ENCODE measurements at regions not wholly inside any gene's neighbourhood (a gene's known extent, or its start where the extent isn't known, plus 50 kb on each side); places are given as distances from the start of the nearest gene placed in this dataset.

DNA sequence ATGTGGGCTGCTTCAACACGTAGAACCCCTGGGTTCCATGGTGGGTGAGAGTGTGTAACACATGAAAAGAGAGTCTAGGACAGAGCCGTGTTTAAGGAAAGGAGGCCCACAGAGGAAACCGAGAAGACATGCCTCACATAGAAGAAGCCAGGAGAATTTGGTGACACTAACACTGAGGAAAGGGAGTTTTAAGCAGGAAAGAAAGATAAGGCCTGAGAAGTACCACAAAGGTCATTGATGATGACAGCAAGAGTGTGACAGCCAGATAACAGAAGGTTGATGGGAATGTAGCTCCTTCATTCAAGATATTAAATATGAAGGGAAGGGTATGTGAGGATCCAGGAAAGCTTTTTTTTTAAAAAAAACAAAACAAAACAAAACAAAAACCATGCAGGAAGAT is 72.4 kb upstream of the SPRY4 start:
- H3K36me3 ChIP-seq (ENCODE audit: control insufficient read depth, insufficient read depth, low read length), result no peaks in the 10 kb centered on the region
- ATAC-seq, result peak; percentile 57
- BruUV-seq (replicated peaks), result no TSS peak
- no peaks in the 10 kb centered on the region for H3K9me3 ChIP-seq (replicated peaks; ENCODE audit: control insufficient read depth, insufficient read depth, low read depth, low read length)
- H3K4me3 ChIP-seq, result no peak overlapping the region
- H3K4me1 ChIP-seq (replicated peaks in 1 of 2; ENCODE audit: control insufficient read depth in 2 of 2, insufficient read depth in 2 of 2, low read length in 2 of 2), result peaks cover 15 to 16% of the 10 kb centered on the region in 2 experiments; a peak in 4 of 5 replicates
- no peaks in the 10 kb centered on the region for H3K27me3 ChIP-seq (ENCODE audit: control insufficient read depth in 2 of 2, insufficient read depth in 2 of 2, low read length in 2 of 2)
- FAIRE-seq, result no peak
- H3K9ac ChIP-seq (ENCODE audit: insufficient read depth in 1 of 2, low read depth in 2 of 2, low read length in 2 of 2), result peak overlapping the region in 1 of 2 experiments; percentile 25; a peak in 1 of 4 replicates
- no peaks in the 10 kb centered on the region for H3K9me1 ChIP-seq (ENCODE audit: control insufficient read depth, insufficient read depth, low read length)
- H3K4me2 ChIP-seq (ENCODE audit: insufficient read depth, low read length), result peak overlapping the region; percentile 54
- peak in 2 of 4 experiments; percentile 22 to 62 for DNase-seq (ENCODE audit: extremely low read depth in 1 of 4, low spot score in 3 of 4)
- peak overlapping the region; percentile 57 for H2AFZ ChIP-seq (ENCODE audit: low read depth, low read length)
- POLR2A ChIA-PET, result interaction anchor here (0.6 to 1.3 kb wide), 5 partner anchors 9 to 73 kb away, joined by 3 read pairs; no protein-coding TSS in a partner anchor
- intact Hi-C loops (cut with micrococcal nuclease), result no loop called here
- CTCF ChIA-PET (ENCODE audit: low intra/inter-chr PET ratio), result interaction anchor here (0.6 kb wide), 1 partner anchor 386 kb away, joined by 3 read pairs; no protein-coding TSS in a partner anchor
- no peaks in the 10 kb centered on the region for H4K20me1 ChIP-seq (replicated peaks; ENCODE audit: control insufficient read depth, insufficient read depth, low read length)
- WGBS (ENCODE audit: insufficient coverage, low coverage, missing lambda C conversion rate), result 7% methylated on average over 3 of the region's 3 CpGs
- in situ Hi-C loops (cut with MboI), result no loop called here
- H3K79me2 ChIP-seq (ENCODE audit: control insufficient read depth, insufficient read depth, low read length), result no peaks in the 10 kb centered on the region
- H3K27ac ChIP-seq (ENCODE audit: extremely low read depth, low read depth, low read length), result peak overlapping the region; percentile 57
- peak; percentile 65 for TF ChIP-seq BCOR (IDR thresholded peaks at IDR 0.05)
- no peak for TF ChIP-seq CCNT2 (IDR thresholded peaks at IDR 0.05; ENCODE audit: borderline replicate concordance, extremely low read depth, insufficient read length, low read depth, low read length)
- TF ChIP-seq, protein P1, sequence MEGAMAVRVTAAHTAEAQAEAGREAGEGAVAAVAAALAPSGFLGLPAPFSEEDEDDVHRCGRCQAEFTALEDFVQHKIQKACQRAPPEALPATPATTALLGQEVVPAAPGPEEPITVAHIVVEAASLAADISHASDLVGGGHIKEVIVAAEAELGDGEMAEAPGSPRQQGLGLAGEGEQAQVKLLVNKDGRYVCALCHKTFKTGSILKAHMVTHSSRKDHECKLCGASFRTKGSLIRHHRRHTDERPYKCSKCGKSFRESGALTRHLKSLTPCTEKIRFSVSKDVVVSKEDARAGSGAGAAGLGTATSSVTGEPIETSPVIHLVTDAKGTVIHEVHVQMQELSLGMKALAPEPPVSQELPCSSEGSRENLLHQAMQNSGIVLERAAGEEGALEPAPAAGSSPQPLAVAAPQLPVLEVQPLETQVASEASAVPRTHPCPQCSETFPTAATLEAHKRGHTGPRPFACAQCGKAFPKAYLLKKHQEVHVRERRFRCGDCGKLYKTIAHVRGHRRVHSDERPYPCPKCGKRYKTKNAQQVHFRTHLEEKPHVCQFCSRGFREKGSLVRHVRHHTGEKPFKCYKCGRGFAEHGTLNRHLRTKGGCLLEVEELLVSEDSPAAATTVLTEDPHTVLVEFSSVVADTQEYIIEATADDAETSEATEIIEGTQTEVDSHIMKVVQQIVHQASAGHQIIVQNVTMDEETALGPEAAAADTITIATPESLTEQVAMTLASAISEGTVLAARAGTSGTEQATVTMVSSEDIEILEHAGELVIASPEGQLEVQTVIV (CRISPR knock-in tag; IDR thresholded peaks at IDR 0.05; ENCODE audit: borderline replicate concordance), result no peak
- TF ChIP-seq MCM3 (IDR thresholded peaks at IDR 0.05), result no peak
- TF ChIP-seq ETS1 (conservative IDR thresholded peaks at IDR 0.05; ENCODE audit: control insufficient read depth, low read depth, low read length), result no peak
- TF ChIP-seq POLR2AphosphoS2 (IDR thresholded peaks at IDR 0.05; ENCODE audit: low read length), result no peak
- no peak for TF ChIP-seq ZNF431 (CRISPR knock-in tag; IDR thresholded peaks at IDR 0.05)
- TF ChIP-seq SLC30A9 (CRISPR knock-in tag; IDR thresholded peaks at IDR 0.05), result no peak
- no peak for TF ChIP-seq MAZ (CRISPR knock-in tag; conservative IDR thresholded peaks at IDR 0.05 in 1 of 2, IDR thresholded peaks at IDR 0.05 in 1 of 2)
- TF ChIP-seq TEAD2 (tag; IDR thresholded peaks at IDR 0.05), result no peak
- no peak for TF ChIP-seq ZNF77 (CRISPR knock-in tag; IDR thresholded peaks at IDR 0.05)
- TF ChIP-seq, protein P2, sequence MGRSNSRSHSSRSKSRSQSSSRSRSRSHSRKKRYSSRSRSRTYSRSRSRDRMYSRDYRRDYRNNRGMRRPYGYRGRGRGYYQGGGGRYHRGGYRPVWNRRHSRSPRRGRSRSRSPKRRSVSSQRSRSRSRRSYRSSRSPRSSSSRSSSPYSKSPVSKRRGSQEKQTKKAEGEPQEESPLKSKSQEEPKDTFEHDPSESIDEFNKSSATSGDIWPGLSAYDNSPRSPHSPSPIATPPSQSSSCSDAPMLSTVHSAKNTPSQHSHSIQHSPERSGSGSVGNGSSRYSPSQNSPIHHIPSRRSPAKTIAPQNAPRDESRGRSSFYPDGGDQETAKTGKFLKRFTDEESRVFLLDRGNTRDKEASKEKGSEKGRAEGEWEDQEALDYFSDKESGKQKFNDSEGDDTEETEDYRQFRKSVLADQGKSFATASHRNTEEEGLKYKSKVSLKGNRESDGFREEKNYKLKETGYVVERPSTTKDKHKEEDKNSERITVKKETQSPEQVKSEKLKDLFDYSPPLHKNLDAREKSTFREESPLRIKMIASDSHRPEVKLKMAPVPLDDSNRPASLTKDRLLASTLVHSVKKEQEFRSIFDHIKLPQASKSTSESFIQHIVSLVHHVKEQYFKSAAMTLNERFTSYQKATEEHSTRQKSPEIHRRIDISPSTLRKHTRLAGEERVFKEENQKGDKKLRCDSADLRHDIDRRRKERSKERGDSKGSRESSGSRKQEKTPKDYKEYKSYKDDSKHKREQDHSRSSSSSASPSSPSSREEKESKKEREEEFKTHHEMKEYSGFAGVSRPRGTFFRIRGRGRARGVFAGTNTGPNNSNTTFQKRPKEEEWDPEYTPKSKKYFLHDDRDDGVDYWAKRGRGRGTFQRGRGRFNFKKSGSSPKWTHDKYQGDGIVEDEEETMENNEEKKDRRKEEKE (IDR thresholded peaks at IDR 0.05; ENCODE audit: borderline replicate concordance in 1 of 2, control insufficient read depth in 1 of 2, low read depth in 2 of 2, low read length in 1 of 2), result no peak
- no peak for TF ChIP-seq XRCC5 (IDR thresholded peaks at IDR 0.05; ENCODE audit: low read depth, low read length)
- TF ChIP-seq GTF2E2 (tag; IDR thresholded peaks at IDR 0.05), result no peak

Data from K562 (cell line).